GM10266 (cell line): ENCODE measurements at regions not wholly inside any gene's neighbourhood (a gene's known extent, or its start where the extent isn't known, plus 50 kb on each side); places are given as distances from the start of the nearest gene placed in this dataset.
A peak's percentile ranks its signal among the peaks of the same experiment; 100 is the strongest.

Experiments used
- DNase-seq: peaks from one replicate; pipeline ENCODE4 v3.0.0; 2012; ENCODE audit errors: extremely low spot score
- CTCF ChIP-seq: IDR thresholded peaks from 2 replicates; pipeline ENCODE4 v1.5.1; 2012; ENCODE audit warnings: mild to moderate bottlenecking, low read depth; ENCODE audit not compliant: control insufficient read depth, insufficient read depth; ENCODE audit errors: missing control alignments

DNA sequence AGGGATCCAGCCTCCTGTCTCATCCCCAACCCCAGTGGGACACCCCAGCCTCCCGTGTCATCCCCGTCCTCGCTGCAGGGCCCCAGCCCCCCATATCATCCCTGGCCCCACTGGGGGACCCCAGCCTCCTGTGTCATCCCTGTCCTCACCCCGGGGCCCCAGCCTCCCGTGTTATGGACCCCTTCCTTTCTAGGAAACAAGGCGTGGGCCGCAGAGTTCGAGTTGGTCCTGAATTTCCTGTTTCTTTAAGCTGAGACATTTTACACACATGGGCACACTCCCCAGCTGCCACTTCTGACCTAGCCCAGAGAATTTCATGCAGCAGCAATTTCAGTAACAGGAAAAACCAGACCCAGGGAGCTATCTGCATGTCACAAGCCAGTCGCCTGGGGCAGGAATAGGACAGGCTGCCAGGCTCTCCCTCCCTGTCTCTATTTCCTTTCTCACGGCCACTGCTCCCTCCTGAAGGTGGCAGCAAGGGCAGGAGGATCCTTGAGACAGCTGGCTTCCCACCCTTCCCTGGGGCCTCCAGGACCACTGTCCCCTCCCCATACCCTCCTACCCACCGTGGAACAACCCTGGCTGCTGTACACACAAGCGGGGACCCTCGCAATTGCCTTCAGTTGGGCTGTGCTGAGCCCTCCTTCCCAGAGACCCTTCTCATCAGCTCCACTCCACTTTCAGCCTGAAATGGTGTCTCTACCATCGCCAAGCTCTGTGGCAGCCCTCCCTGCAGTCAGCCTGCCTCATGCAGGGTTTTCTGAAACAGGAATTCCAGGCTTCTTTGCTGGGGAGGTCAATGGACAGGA, 141.9 kb upstream of the ID2 start:
- no peak for TF ChIP-seq CTCF
- no peak for DNase-seq

DNA sequence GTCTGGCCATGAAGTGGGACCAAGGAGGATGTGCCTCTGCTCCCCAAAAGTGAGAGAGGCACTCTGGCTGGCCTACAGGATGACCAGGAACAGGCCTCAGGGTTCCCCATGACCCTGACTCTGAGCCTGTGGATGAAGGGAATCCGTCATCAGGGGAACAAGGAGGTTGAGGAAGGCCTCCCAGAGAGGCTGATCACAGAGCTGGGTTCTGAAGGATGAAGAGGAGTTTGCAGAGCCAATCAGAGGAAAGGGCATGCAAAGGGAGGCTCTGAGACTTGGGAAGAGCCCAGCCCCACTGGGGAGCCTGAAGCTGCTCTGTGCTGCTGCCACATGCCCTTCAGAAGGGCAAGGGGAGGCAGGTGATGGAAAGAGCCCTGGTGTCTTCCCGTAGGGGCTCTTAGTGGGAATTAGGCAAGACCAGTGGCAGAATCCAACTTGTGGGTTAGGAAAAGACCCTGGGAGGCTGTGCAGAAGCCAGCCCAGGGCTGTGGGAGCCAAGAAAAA, 141.3 kb upstream of the ID2 start:
- DNase-seq: no peak
- TF ChIP-seq CTCF: no peak

- no peak for DNase-seq
- TF ChIP-seq CTCF: no peak
Observed at GRCh38 chr2:8541223-8541622, 140.6 kb upstream of the ID2 start.

GRCh38 chr2:8541636-8542035, 140.2 kb upstream of the ID2 start:
- TF ChIP-seq CTCF: no peak
- no peak for DNase-seq

DNA sequence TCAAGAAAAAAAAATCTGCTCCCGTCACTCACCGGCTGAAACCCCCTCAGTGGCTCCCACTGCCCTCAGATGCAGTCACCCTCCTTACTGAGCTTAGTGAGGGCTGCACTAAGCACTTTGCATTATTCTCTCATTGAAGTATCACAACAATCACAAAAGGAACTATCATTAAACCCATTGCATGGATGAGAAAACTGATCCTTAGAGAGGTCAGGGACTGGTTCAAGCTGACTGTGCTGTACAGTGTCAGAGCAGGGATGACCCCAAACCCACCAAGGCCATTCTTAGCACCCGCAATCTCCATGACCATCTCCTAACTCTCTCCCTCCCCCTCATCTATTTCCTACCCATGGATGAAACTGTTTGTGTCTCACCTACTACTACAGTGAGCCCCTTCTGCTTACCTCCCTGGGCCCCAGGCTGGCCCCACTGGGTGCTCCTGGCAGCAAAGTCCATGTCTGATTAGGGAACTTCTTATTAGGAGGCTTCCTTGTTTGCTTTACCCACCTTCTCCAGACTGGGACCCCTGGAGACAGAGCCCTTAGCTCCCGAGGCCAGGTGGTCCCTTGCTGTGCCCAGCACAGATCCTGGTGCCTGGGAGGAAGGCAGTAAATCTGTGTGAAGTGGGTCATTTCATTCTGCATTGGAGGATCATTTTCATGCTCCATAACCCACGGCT, 139.3 kb upstream of the ID2 start:
- no peak for DNase-seq
- TF ChIP-seq CTCF: no peak

GRCh38 chr2:8543060-8543382, 138.8 kb upstream of the ID2 start:
- TF ChIP-seq CTCF: peak; percentile 14
- DNase-seq: no peak
